CD4-positive, alpha-beta T cell treated with Interleukin-17A for 4 hours (primary cell): ENCODE measurements at regions not wholly inside any gene's neighbourhood (a gene's known extent, or its start where the extent isn't known, plus 50 kb on each side); places are given as distances from the start of the nearest gene placed in this dataset.
A peak's percentile ranks its signal among the peaks of the same experiment; 100 is the strongest.
"Not testable (repeated sequence)": the region's sequence is repeated elsewhere in the genome, so short reads cannot be mapped to it uniquely, and the experiment has no call there.

ENCODE experiments used
- DNase-seq: peaks from one replicate; pipeline ENCODE4 v3.0.0-alpha.2; 2020; ENCODE audit warnings: mixed read lengths

GRCh38 chr1:80363689-80364475 lies 1357.4 kb upstream of the ADGRL4 start:
- no peak for DNase-seq

- no peak for DNase-seq
These were observed 1353.1 kb upstream of the ADGRL4 start for GRCh38 chr1:80359666-80360065.

- no peak for DNase-seq
These were observed 1342.7 kb upstream of the ADGRL4 start for GRCh38 chr1:80349218-80349617.

- DNase-seq = no peak
These were observed 1334.5 kb upstream of the ADGRL4 start for GRCh38 chr1:80341021-80341420.

GRCh38 chr1:80318108-80318507 lies 1311.6 kb upstream of the ADGRL4 start:
- no peak for DNase-seq

GRCh38 chr1:80310703-80311245 lies 1304.2 kb upstream of the ADGRL4 start:
- DNase-seq = no peak

- DNase-seq = no peak
These were observed 1298.9 kb upstream of the ADGRL4 start for GRCh38 chr1:80305466-80305865.

GRCh38 chr1:80293818-80294217 lies 1287.3 kb upstream of the ADGRL4 start:
- DNase-seq = no peak

GRCh38 chr1:80288750-80289149 lies 1282.2 kb upstream of the ADGRL4 start:
- not testable (repeated sequence) for DNase-seq

GRCh38 chr1:80282536-80282935 lies 1276.0 kb upstream of the ADGRL4 start:
- no peak for DNase-seq

GRCh38 chr1:80278936-80279335 lies 1272.4 kb upstream of the ADGRL4 start:
- DNase-seq = no peak

- DNase-seq = no peak
These were observed 1267.7 kb upstream of the ADGRL4 start for GRCh38 chr1:80274256-80274655.

- no peak for DNase-seq
These were observed 1266.0 kb upstream of the ADGRL4 start for GRCh38 chr1:80272495-80272894.

GRCh38 chr1:80258659-80259058 lies 1252.1 kb upstream of the ADGRL4 start:
- DNase-seq = no peak

GRCh38 chr1:80251591-80251990 lies 1245.1 kb upstream of the ADGRL4 start:
- DNase-seq = no peak

- DNase-seq = no peak
These were observed 1244.6 kb upstream of the ADGRL4 start for GRCh38 chr1:80251171-80251570.

GRCh38 chr1:80250573-80251168 lies 1244.1 kb upstream of the ADGRL4 start:
- DNase-seq = no peak

- DNase-seq = peak; percentile 3
These were observed 1243.2 kb upstream of the ADGRL4 start for GRCh38 chr1:80249699-80250098.

GRCh38 chr1:80248886-80249285 lies 1242.4 kb upstream of the ADGRL4 start:
- DNase-seq = no peak

- no peak for DNase-seq
These were observed 1239.3 kb upstream of the ADGRL4 start for GRCh38 chr1:80245813-80246212.

- no peak for DNase-seq
These were observed 1237.8 kb upstream of the ADGRL4 start for GRCh38 chr1:80244372-80244771.

- DNase-seq = no peak
These were observed 1235.0 kb upstream of the ADGRL4 start for GRCh38 chr1:80241566-80241965.

- no peak for DNase-seq
These were observed 1219.0 kb upstream of the ADGRL4 start for GRCh38 chr1:80225510-80225909.

GRCh38 chr1:80221319-80221718 lies 1214.8 kb upstream of the ADGRL4 start:
- no peak for DNase-seq
